IMR-90 (cell line): ENCODE measurements at regions not wholly inside any gene's neighbourhood (a gene's known extent, or its start where the extent isn't known, plus 50 kb on each side); places are given as distances from the start of the nearest gene placed in this dataset.
"Not testable (repeated sequence)": the region's sequence is repeated elsewhere in the genome, so short reads cannot be mapped to it uniquely, and the experiment has no call there.

Experiments
- ATAC-seq: fragments of 200-7000 bp; cut with Tn5 transposase; 2 replicates; pipeline ENCODE4 v1.9.1; 2020; ENCODE audit warnings: low read depth, mild to moderate bottlenecking, moderate library complexity
- BruUV-seq: library from RNA; stranded (reverse); fragments of 400-500 nt; replicated peaks from 2 replicates; lab custom pipeline; 2021; lab: Mats Ljungman, UMichigan
- CTCF ChIA-PET: fragments of 300-600 bp; formaldehyde crosslinking; extraction: SDS; loops from one replicate; lab custom pipeline; 2021; ENCODE audit warnings: antibody characterized with exemption; lab: Yijun Ruan, JAX
- POLR2A ChIA-PET: fragments of 300-600 bp; sonication (Branson Sonifier 250); formaldehyde crosslinking; loops from one replicate; lab custom pipeline; 2022; ENCODE audit warnings: antibody characterized with exemption; ENCODE audit not compliant: unreplicated experiment; lab: Charles Lee
- DNase-seq: peaks from one replicate; pipeline ENCODE4 v3.0.0; 2013
- H2AFZ ChIP-seq: replicated peaks from 2 replicates; pipeline ENCODE3; 2013; ENCODE audit warnings: low read length, mild to moderate bottlenecking; ENCODE audit not compliant: poor library complexity
- H2AK5ac ChIP-seq: 2 replicates; pipeline ENCODE4 v1.6.1; 2013; ENCODE audit warnings: low read depth, low read length, inconsistent platforms
- H2AK9ac ChIP-seq: replicated peaks from 2 replicates; pipeline ENCODE3; 2013; ENCODE audit warnings: mild to moderate bottlenecking, low read depth, low read length, moderate library complexity; ENCODE audit not compliant: poor library complexity
- H2BK120ac ChIP-seq: 2 replicates; pipeline ENCODE4 v1.6.1; 2013; ENCODE audit warnings: low read depth, low read length, inconsistent platforms
- H2BK15ac ChIP-seq: 3 replicates; pipeline ENCODE4 v1.6.1; 2013; ENCODE audit warnings: low read depth, low read length, inconsistent platforms
- H2BK20ac ChIP-seq: 2 replicates; pipeline ENCODE4 v1.6.1; 2013; ENCODE audit warnings: low read depth, mild to moderate bottlenecking, inconsistent platforms, low read length, moderate library complexity
- H2BK5ac ChIP-seq: 2 replicates; pipeline ENCODE4 v1.6.1; 2013; ENCODE audit warnings: mild to moderate bottlenecking, low read depth, low read length, inconsistent platforms; ENCODE audit not compliant: poor library complexity, severe bottlenecking
- H3K14ac ChIP-seq: replicated peaks from 2 replicates; pipeline ENCODE4 v1.6.1; 2013; ENCODE audit warnings: low read depth, low read length, inconsistent platforms
- H3K18ac ChIP-seq: 2 replicates; pipeline ENCODE4 v1.6.1; 2013; ENCODE audit warnings: low read depth, low read length, control low read depth
- H3K23ac ChIP-seq: 2 replicates; pipeline ENCODE4 v1.6.1; 2013; ENCODE audit warnings: low read depth, low read length, inconsistent platforms
- H3K27ac ChIP-seq: 2 replicates; pipeline ENCODE4 v1.5.1; 2013; ENCODE audit warnings: mild to moderate bottlenecking, control low read depth, low read length; ENCODE audit not compliant: insufficient read depth
- H3K27me3 ChIP-seq: 2 replicates; pipeline ENCODE4 v1.6.1; 2013; ENCODE audit warnings: low read length; ENCODE audit not compliant: control insufficient read depth, insufficient read depth
- H3K36me3 ChIP-seq: 2 replicates; pipeline ENCODE4 v1.6.1; 2013; ENCODE audit warnings: low read length, mixed read lengths; ENCODE audit not compliant: control insufficient read depth, insufficient read depth
- H3K4ac ChIP-seq: 2 replicates; pipeline ENCODE4 v1.6.1; 2013; ENCODE audit warnings: low read depth, low read length, inconsistent platforms
- H3K4me1 ChIP-seq: 2 replicates; pipeline ENCODE4 v1.6.1; 2013; ENCODE audit warnings: low read length, mixed read lengths; ENCODE audit not compliant: control insufficient read depth, insufficient read depth
- H3K4me2 ChIP-seq: 2 replicates; pipeline ENCODE4 v1.6.1; 2013; ENCODE audit warnings: low read depth, mild to moderate bottlenecking, control low read depth, low read length, moderate library complexity
- H3K4me3 ChIP-seq: 2 replicates; pipeline ENCODE4 v1.5.1; 2013; ENCODE audit warnings: low read depth, mild to moderate bottlenecking, control low read depth, low read length, moderate library complexity; ENCODE audit not compliant: insufficient read depth
- H3K56ac ChIP-seq: 2 replicates; pipeline ENCODE4 v1.6.1; 2013; ENCODE audit warnings: low read length, inconsistent platforms; ENCODE audit not compliant: insufficient read depth; ENCODE audit errors: extremely low read depth
- H3K79me1 ChIP-seq, 2 experiments: 2 replicates each; pipeline ENCODE4 v1.6.1; 2013; ENCODE audit warnings: low read length in 2 of 2, inconsistent platforms in 1 of 2, low read depth in 1 of 2
- H3K9ac ChIP-seq: 2 replicates; pipeline ENCODE4 v1.6.1; 2013; ENCODE audit warnings: low read depth, low read length, control low read depth
- H3K9me1 ChIP-seq: 2 replicates; pipeline ENCODE4 v1.6.1; 2013; ENCODE audit warnings: low read length, inconsistent platforms; ENCODE audit not compliant: insufficient read depth
- H3K9me3 ChIP-seq: 2 replicates; pipeline ENCODE4 v1.6.1; 2013; ENCODE audit warnings: low read length; ENCODE audit not compliant: control insufficient read depth, insufficient read depth
- H4K20me1 ChIP-seq: 2 replicates; pipeline ENCODE4 v1.6.1; 2013; ENCODE audit warnings: low read length, inconsistent platforms; ENCODE audit not compliant: insufficient read depth
- H4K5ac ChIP-seq: 2 replicates; pipeline ENCODE4 v1.6.1; 2013; ENCODE audit warnings: mild to moderate bottlenecking, low read depth, low read length, control low read depth
- H4K8ac ChIP-seq, 2 experiments: 2 replicates each; pipeline ENCODE4 v1.6.1; 2013; ENCODE audit warnings: low read depth in 2 of 2, low read length in 2 of 2, control low read depth in 1 of 2, inconsistent platforms in 1 of 2
- H4K91ac ChIP-seq: 2 replicates; pipeline ENCODE4 v1.6.1; 2013; ENCODE audit warnings: low read depth, low read length, inconsistent platforms; ENCODE audit not compliant: insufficient read depth
- whole genome bisulfite sequencing, 2 experiments: methylation state at CpG; one replicate each; pipeline versions ENCODE4 v1.1.5 to v1.1.7; 2013; ENCODE audit warnings: missing lambda C conversion rate in 2 of 2; ENCODE audit not compliant: insufficient read length in 1 of 2; ENCODE audit errors: extremely low coverage in 2 of 2; 5-methylcytosine and 5-hydroxymethylcytosine counted together
- dilution Hi-C: fragments of 300-500 bp; cut with HindIII; formaldehyde crosslinking; loops from one replicate; pipeline ENCODE4 v1.14.3; 2018; ENCODE audit warnings: low sequenced_read_pairs; ENCODE audit not compliant: unreplicated experiment
- in situ Hi-C: fragments of 300-500 bp; cut with MboI; formaldehyde crosslinking; loops from 3 replicates; pipeline ENCODE4 v1.14.3; 2019; ENCODE audit warnings: low sequenced_read_pairs, inconsistent platforms, mixed read lengths
- intact Hi-C: fragments of 100-400 bp; cut with micrococcal nuclease; formaldehyde crosslinking; loops from 2 replicates; pipeline ENCODE4 v1.10.0; 2022

- H4K91ac ChIP-seq, H3K56ac ChIP-seq, H4K5ac ChIP-seq, H4K20me1 ChIP-seq, H3K9me1 ChIP-seq, H2AK5ac ChIP-seq, H3K14ac ChIP-seq, POLR2A ChIA-PET, H2BK15ac ChIP-seq, H3K18ac ChIP-seq, ATAC-seq, H3K27me3 ChIP-seq, BruUV-seq, H3K36me3 ChIP-seq, H3K4me1 ChIP-seq, H2AFZ ChIP-seq, H4K8ac ChIP-seq, H3K79me1 ChIP-seq, H3K4me2 ChIP-seq, H2BK5ac ChIP-seq, H3K27ac ChIP-seq, intact Hi-C loops, DNase-seq, H3K4ac ChIP-seq, H3K9ac ChIP-seq, H3K23ac ChIP-seq, H2BK120ac ChIP-seq, H3K4me3 ChIP-seq, in situ Hi-C loops, H3K9me3 ChIP-seq, H2BK20ac ChIP-seq, dilution Hi-C loops, H2AK9ac ChIP-seq, CTCF ChIA-PET: not testable (repeated sequence)
- WGBS, 2 experiments: no CpG with 5 or more reads among the region's 7 CpGs
Measured at GRCh38 chr5:53752282-53752681, 191.8 kb downstream of the NDUFS4 start.
